CD4-positive, alpha-beta memory T cell (primary cell): ENCODE measurements at regions not wholly inside any gene's neighbourhood (a gene's known extent, or its start where the extent isn't known, plus 50 kb on each side); places are given as distances from the start of the nearest gene placed in this dataset.

Experiments used
- CTCF ChIA-PET: fragments of 350-600 bp; sonication (Branson Sonifier 250); formaldehyde crosslinking; loops from one replicate; lab custom pipeline; 2021; ENCODE audit warnings: inconsistent platforms; ENCODE audit not compliant: partially characterized antibody; lab: Charles Lee
- POLR2A ChIA-PET: fragments of 350-600 bp; sonication (Branson Sonifier 250); formaldehyde crosslinking; loops from one replicate; lab custom pipeline; 2021; ENCODE audit not compliant: partially characterized antibody; lab: Charles Lee
- DNase-seq, 5 donors: peaks; one replicate each; pipeline versions ENCODE4 v3.0.0 to v3.0.0-alpha.2; 2020 to 2022; ENCODE audit warnings: mixed read lengths in 1 of 5
- H3K27ac ChIP-seq: one replicate; pipeline ENCODE4 v1.7.0; 2013; ENCODE audit warnings: low read depth, low read length
- H3K27me3 ChIP-seq: 2 replicates; pipeline ENCODE4 v1.7.0; 2013; ENCODE audit warnings: mild to moderate bottlenecking, low read length, moderate library complexity; ENCODE audit not compliant: insufficient read depth
- H3K36me3 ChIP-seq: 2 replicates; pipeline ENCODE4 v1.7.0; 2013; ENCODE audit warnings: mild to moderate bottlenecking, low read length, moderate library complexity; ENCODE audit not compliant: insufficient read depth
- H3K4me1 ChIP-seq: 2 replicates; pipeline ENCODE4 v1.7.0; 2013; ENCODE audit warnings: mild to moderate bottlenecking, low read length, moderate library complexity; ENCODE audit not compliant: insufficient read depth
- H3K4me3 ChIP-seq, 2 donors: one replicate each; pipeline ENCODE4 v1.7.0; 2013; ENCODE audit warnings: low read length in 2 of 2, mild to moderate bottlenecking in 1 of 2
- H3K9me3 ChIP-seq, 2 donors: one replicate each; pipeline ENCODE4 v1.7.0; 2013; ENCODE audit warnings: low read length in 2 of 2, control low read depth in 1 of 2; ENCODE audit not compliant: control insufficient read depth in 1 of 2
- H3K27ac Mint-ChIP-seq, 7 donors: one replicate each; pipeline ENCODE4 v1.8.0; 2020 to 2021; ENCODE audit warnings: mixed read lengths in 7 of 7, mild to moderate bottlenecking in 6 of 7, inconsistent platforms in 3 of 7, moderate library complexity in 3 of 7
- H3K27me3 Mint-ChIP-seq, 2 donors: one replicate each; pipeline ENCODE4 v1.8.0; 2020 to 2021; ENCODE audit warnings: mixed read lengths in 2 of 2
- H3K36me3 Mint-ChIP-seq, 2 donors: one replicate each; pipeline ENCODE4 v1.8.0; 2020 to 2021; ENCODE audit warnings: mixed read lengths in 2 of 2, inconsistent platforms in 1 of 2, mild to moderate bottlenecking in 1 of 2
- H3K4me1 Mint-ChIP-seq, 4 donors: one replicate each; pipeline ENCODE4 v1.8.0; 2020 to 2021; ENCODE audit warnings: mixed read lengths in 4 of 4, mild to moderate bottlenecking in 1 of 4
- H3K4me3 Mint-ChIP-seq, 8 donors: one replicate each; pipeline ENCODE4 v1.8.0; 2020 to 2021; ENCODE audit warnings: mixed read lengths in 8 of 8, mild to moderate bottlenecking in 7 of 8, moderate library complexity in 6 of 8, inconsistent platforms in 3 of 8
- H3K9me3 Mint-ChIP-seq, 8 donors: one replicate each; pipeline ENCODE4 v1.8.0; 2020 to 2021; ENCODE audit warnings: mixed read lengths in 8 of 8, mild to moderate bottlenecking in 5 of 8, inconsistent platforms in 3 of 8, moderate library complexity in 1 of 8
- intact Hi-C: fragments of 100-400 bp; cut with micrococcal nuclease; formaldehyde crosslinking; loops from one replicate; pipeline ENCODE4 v1.15.1; 2023

DNA sequence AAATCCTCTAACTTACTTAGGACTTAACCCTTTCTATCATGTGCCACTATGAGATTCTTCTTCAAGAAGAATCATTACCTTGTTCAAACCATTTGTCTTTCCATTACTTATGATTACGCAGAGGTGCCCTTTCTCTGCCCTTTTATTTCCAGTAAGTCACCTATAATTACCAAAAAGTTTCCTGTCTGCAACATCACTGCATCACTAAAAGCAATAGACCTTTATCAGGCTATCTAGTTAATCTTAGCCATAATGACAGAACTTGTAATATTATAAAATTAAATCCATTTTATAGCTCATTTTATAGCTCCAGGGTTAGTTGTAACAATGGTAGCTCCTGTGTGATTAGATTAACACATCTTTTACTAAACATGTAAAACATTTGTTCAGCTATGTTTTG is 673.6 kb upstream of the PITX2 start:
- H3K27ac Mint-ChIP-seq, result no peak overlapping the region
- intact Hi-C loops, result no loop called here
- Histone ChIP-seq H3K4me3 (no peak overlapping the region), H3K4me1 (no peaks in the 10 kb centered on the region), H3K27me3 (no peaks in the 10 kb centered on the region), H3K36me3 (no peaks in the 10 kb centered on the region), H3K27ac (no peak overlapping the region), H3K9me3 (no peaks in the 10 kb centered on the region)
- no peaks in the 10 kb centered on the region for H3K4me1 Mint-ChIP-seq
- CTCF ChIA-PET, result interaction anchor here (0.9 kb wide), 1 partner anchor 15 kb away, joined by 3 read pairs; no protein-coding TSS in a partner anchor
- POLR2A ChIA-PET, result no interaction called here
- H3K36me3 Mint-ChIP-seq, result no peaks in the 10 kb centered on the region
- no peak overlapping the region for H3K4me3 Mint-ChIP-seq
- H3K9me3 Mint-ChIP-seq, result peaks cover 0 to 8% (median under 1%) of the 10 kb centered on the region in 8 donors
- no peaks in the 10 kb centered on the region for H3K27me3 Mint-ChIP-seq
- DNase-seq, result no peak

DNA sequence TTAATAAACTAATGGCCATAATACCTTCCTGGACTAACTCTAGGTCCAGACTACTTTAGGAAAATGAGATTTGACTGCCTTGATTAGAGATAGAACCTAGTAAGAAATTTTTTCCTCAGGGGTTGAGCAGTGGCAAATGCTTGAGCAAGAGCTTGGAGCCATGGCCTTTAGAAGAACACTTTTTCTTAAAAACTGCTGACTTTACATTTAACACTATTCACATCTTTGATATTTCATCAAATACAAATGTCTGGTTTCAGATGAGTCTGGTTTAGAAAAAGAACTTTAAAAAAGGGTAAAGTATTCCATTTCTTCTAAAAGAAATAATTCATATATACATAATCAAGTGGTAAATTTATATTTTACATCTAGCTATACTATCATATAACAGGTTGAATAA is 680.9 kb upstream of the PITX2 start:
- H3K4me1 ChIP-seq, result no peaks in the 10 kb centered on the region
- H3K4me1 Mint-ChIP-seq, result no peaks in the 10 kb centered on the region
- no peak overlapping the region for H3K27ac ChIP-seq
- no peaks in the 10 kb centered on the region for H3K9me3 ChIP-seq
- no peak overlapping the region for H3K4me3 ChIP-seq
- intact Hi-C loops, result no loop called here
- H3K4me3 Mint-ChIP-seq, result no peak overlapping the region
- H3K27me3 ChIP-seq, result no peaks in the 10 kb centered on the region
- ChIA-PET POLR2A (no interaction called here), CTCF (no interaction called here)
- no peak for DNase-seq
- no peak overlapping the region for H3K27ac Mint-ChIP-seq
- H3K9me3 Mint-ChIP-seq, result peaks cover 0 to 13% (median 2%) of the 10 kb centered on the region in 8 donors
- no peaks in the 10 kb centered on the region for H3K36me3 Mint-ChIP-seq
- no peaks in the 10 kb centered on the region for H3K36me3 ChIP-seq
- no peaks in the 10 kb centered on the region for H3K27me3 Mint-ChIP-seq

DNA sequence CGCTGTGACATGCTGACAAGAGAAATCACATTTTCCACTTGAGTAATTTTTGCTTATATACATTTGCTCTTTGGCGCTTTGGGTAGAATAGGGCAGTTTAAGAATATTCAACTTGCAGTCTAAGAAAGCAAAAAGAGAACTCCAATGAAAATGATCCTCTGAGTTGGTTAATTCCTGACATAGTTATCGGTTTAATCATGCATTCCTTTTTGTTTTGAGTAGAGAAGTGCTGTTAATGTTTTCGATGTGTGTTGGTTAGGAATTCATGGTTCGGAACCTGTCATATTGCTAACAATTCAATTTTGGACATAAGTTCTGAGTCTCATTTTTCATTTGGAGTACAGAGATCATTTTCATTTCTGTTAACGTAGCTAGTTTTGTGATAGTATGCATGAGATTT is 700.6 kb upstream of the PITX2 start:
- ChIA-PET CTCF (no interaction called here), POLR2A (no interaction called here)
- H3K27me3 ChIP-seq, result no peaks in the 10 kb centered on the region
- Mint-ChIP-seq H3K9me3 (peaks cover 0 to 8% (median under 1%) of the 10 kb centered on the region in 8 donors), H3K4me1 (no peaks in the 10 kb centered on the region), H3K27me3 (no peaks in the 10 kb centered on the region), H3K4me3 (no peak overlapping the region), H3K36me3 (no peaks in the 10 kb centered on the region), H3K27ac (no peak overlapping the region)
- no peaks in the 10 kb centered on the region for H3K9me3 ChIP-seq
- H3K4me3 ChIP-seq, result no peak overlapping the region
- no peak for DNase-seq
- H3K36me3 ChIP-seq, result no peaks in the 10 kb centered on the region
- intact Hi-C loops, result no loop called here
- no peaks in the 10 kb centered on the region for H3K4me1 ChIP-seq
- H3K27ac ChIP-seq, result no peak overlapping the region

DNA sequence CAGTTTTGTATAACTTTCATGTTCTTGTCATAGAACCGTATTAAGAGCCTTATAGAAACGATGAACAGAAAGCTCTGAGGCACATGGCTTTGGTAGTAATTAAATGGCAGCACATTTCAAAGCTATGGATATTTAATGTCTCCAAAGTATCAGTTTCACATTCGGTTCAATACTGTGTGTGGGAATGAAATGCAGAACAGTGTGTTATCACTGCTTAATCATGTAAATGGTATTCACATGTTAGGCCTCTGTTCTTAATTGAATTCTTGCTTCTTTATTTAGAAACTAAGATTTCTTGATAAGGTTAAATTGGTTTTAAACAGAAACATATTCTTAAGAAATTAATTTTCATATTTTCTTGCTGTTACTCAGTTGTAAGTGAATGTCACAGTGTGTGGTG is 701.0 kb upstream of the PITX2 start:
- H3K36me3 Mint-ChIP-seq, result no peaks in the 10 kb centered on the region
- no peak for DNase-seq
- no peak overlapping the region for H3K27ac ChIP-seq
- peaks cover 0 to 8% (median under 1%) of the 10 kb centered on the region in 8 donors for H3K9me3 Mint-ChIP-seq
- intact Hi-C loops, result no loop called here
- no peaks in the 10 kb centered on the region for H3K4me1 ChIP-seq
- CTCF ChIA-PET, result no interaction called here
- H3K4me3 Mint-ChIP-seq, result no peak overlapping the region
- no peak overlapping the region for H3K4me3 ChIP-seq
- POLR2A ChIA-PET, result no interaction called here
- H3K27me3 ChIP-seq, result no peaks in the 10 kb centered on the region
- H3K4me1 Mint-ChIP-seq, result no peaks in the 10 kb centered on the region
- H3K27ac Mint-ChIP-seq, result no peak overlapping the region
- no peaks in the 10 kb centered on the region for H3K9me3 ChIP-seq
- H3K36me3 ChIP-seq, result no peaks in the 10 kb centered on the region
- H3K27me3 Mint-ChIP-seq, result no peaks in the 10 kb centered on the region

DNA sequence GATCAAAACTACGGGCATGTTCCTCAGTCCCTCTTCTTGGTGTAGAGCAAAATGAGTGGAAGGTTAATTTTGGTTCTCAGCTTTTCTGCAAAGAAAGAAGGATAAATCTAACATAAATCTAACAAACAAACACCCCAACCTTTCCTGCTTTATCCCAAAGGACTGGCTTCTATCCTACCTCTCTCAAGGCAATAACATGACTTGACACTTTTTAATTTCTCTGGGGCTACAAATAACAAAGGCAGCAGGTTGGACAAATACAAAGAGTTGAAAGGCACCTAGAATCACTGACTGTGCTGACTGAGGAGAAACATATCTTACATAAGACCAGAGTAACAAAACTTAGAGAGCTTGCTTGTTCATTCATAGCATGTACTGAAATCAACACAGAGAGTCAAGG is 703.6 kb upstream of the PITX2 start:
- Mint-ChIP-seq H3K27ac (no peak overlapping the region), H3K4me1 (no peaks in the 10 kb centered on the region), H3K36me3 (no peaks in the 10 kb centered on the region), H3K9me3 (peaks cover 0 to 10% (median 3%) of the 10 kb centered on the region in 8 donors), H3K27me3 (no peaks in the 10 kb centered on the region), H3K4me3 (no peak overlapping the region)
- intact Hi-C loops, result no loop called here
- H3K4me3 ChIP-seq, result no peak overlapping the region
- DNase-seq, result no peak
- H3K27ac ChIP-seq, result no peak overlapping the region
- no peaks in the 10 kb centered on the region for H3K27me3 ChIP-seq
- ChIA-PET CTCF (no interaction called here), POLR2A (no interaction called here)
- H3K4me1 ChIP-seq, result no peaks in the 10 kb centered on the region
- no peaks in the 10 kb centered on the region for H3K36me3 ChIP-seq
- no peaks in the 10 kb centered on the region for H3K9me3 ChIP-seq

DNA sequence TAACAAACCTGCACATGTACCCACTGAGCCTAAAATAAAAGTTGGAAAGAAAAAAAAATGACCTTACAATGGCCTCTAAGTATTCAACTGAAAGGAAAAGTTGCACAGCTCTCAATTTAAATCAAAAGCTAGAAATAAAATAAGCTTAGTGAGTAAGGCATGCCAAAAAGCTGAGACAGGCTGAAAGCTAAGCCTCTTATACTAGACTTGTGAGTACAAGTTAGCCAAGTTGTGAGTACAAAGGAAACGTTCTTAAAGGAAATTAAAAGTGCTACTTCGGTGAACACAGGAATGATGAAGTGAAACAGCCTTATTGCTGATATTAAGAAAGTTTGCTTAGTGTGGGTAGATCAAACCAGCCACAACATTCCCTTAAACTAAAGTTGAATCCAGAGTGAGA is 707.9 kb upstream of the PITX2 start:
- no peaks in the 10 kb centered on the region for H3K36me3 Mint-ChIP-seq

DNA sequence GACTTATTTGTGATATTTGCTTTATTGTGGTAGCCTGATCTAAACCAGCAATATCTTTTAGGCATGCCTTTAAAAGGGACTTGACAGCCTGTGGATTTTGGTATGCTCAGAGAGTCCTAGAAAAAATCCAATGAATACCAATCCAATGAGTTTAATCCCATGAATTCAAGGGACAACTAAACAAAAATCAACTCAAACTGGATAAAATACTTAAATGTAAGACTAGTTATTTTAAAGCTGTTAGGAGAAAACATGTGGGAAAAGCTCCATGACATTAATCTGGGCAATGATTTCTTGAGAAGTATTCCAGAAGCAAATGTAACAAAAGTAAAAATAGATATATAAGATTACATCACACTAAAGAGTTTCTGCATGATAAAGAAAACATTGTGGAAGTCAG is 711.5 kb upstream of the PITX2 start:
- H3K9me3 Mint-ChIP-seq, result peaks cover 0 to 12% (median 5%) of the 10 kb centered on the region in 8 donors
- ChIA-PET CTCF (no interaction called here), POLR2A (no interaction called here)
- H3K4me1 ChIP-seq, result no peaks in the 10 kb centered on the region
- H3K4me3 ChIP-seq, result no peak overlapping the region
- no peak overlapping the region for H3K27ac ChIP-seq
- H3K27me3 ChIP-seq, result no peaks in the 10 kb centered on the region
- H3K36me3 Mint-ChIP-seq, result no peaks in the 10 kb centered on the region
- no peak overlapping the region for H3K27ac Mint-ChIP-seq
- no peak for DNase-seq
- no peaks in the 10 kb centered on the region for H3K4me1 Mint-ChIP-seq
- H3K36me3 ChIP-seq, result no peaks in the 10 kb centered on the region
- no peak overlapping the region for H3K4me3 Mint-ChIP-seq
- intact Hi-C loops, result loop anchor here (10.0 kb wide), 1 partner anchor 560 kb away; no protein-coding TSS in a partner anchor
- H3K27me3 Mint-ChIP-seq, result no peaks in the 10 kb centered on the region
- no peaks in the 10 kb centered on the region for H3K9me3 ChIP-seq

More for the DNA sequence above, 707.9 kb upstream of the PITX2 start:
- Histone ChIP-seq H3K9me3 (no peaks in the 10 kb centered on the region), H3K27me3 (no peaks in the 10 kb centered on the region), H3K27ac (no peak overlapping the region), H3K4me1 (no peaks in the 10 kb centered on the region), H3K36me3 (no peaks in the 10 kb centered on the region), H3K4me3 (no peak overlapping the region)
- Mint-ChIP-seq H3K27me3 (no peaks in the 10 kb centered on the region), H3K4me1 (no peaks in the 10 kb centered on the region), H3K4me3 (no peak overlapping the region), H3K27ac (no peak overlapping the region), H3K9me3 (peaks cover 0 to 18% (median 3%) of the 10 kb centered on the region in 8 donors)
- ChIA-PET CTCF (no interaction called here), POLR2A (no interaction called here)
- DNase-seq, result no peak
- intact Hi-C loops, result loop anchor here (10.0 kb wide), 1 partner anchor 564 kb away; no protein-coding TSS in a partner anchor
